Gastroesophageal sphincter (tissue), 4 donors: ENCODE measurements at regions not wholly inside any gene's neighbourhood (a gene's known extent, or its start where the extent isn't known, plus 50 kb on each side); places are given as distances from the start of the nearest gene placed in this dataset.

Source experiments
- ATAC-seq: fragments of 150-250 bp; one replicate; pipeline ENCODE4 v1.9.1; 2016; ENCODE audit warnings: mild to moderate bottlenecking, moderate library complexity
- H3K27ac ChIP-seq, 4 donors: fragments of 200-600 bp; sonication (generic) in 3 of 4; 1 replicate in 3 of 4; 2 replicates in 1 of 4; pipeline ENCODE4 v1.5.1; 2016 to 2019
- H3K27me3 ChIP-seq: fragments of 200-600 bp; sonication (generic); one replicate; pipeline ENCODE4 v1.5.1; 2019
- H3K36me3 ChIP-seq, 2 donors: fragments of 200-600 bp; sonication (generic); one replicate each; pipeline ENCODE4 v1.5.1; 2019; ENCODE audit warnings: control low read depth in 1 of 2
- H3K4me1 ChIP-seq, 3 donors: fragments of 200-600 bp; sonication (generic); 1 replicate in 2 of 3; 2 replicates in 1 of 3; pipeline ENCODE4 v1.5.1; 2016 to 2019; ENCODE audit warnings: control low read depth in 2 of 3
- H3K4me3 ChIP-seq, 2 donors: fragments of 200-600 bp; sonication (generic); one replicate each; pipeline ENCODE4 v1.5.1; 2019; ENCODE audit warnings: mild to moderate bottlenecking in 1 of 2, moderate library complexity in 1 of 2
- H3K9me3 ChIP-seq, 3 donors: fragments of 200-600 bp; sonication (generic); one replicate each; pipeline ENCODE4 v1.5.1; 2017 to 2019; ENCODE audit warnings: control low read depth in 2 of 3
- CTCF ChIP-seq, 4 experiments: fragments of 200-600 bp in 2 of 4; fragments of 450-650 bp in 2 of 4; sonication (generic) in 1 of 4; IDR thresholded peaks; one replicate each; pipeline ENCODE4 v1.5.1; 2017 to 2019; ENCODE audit warnings: antibody characterized with exemption in 4 of 4, mild to moderate bottlenecking in 2 of 4, moderate library complexity in 2 of 4
- EP300 ChIP-seq: sonication (generic); formaldehyde crosslinking; IDR thresholded peaks from one replicate; pipeline ENCODE4 v1.6.1; 2017; ENCODE audit warnings: antibody characterized with exemption, mild to moderate bottlenecking
- POLR2A ChIP-seq, 2 donors: fragments of 450-650 bp; IDR thresholded peaks; one replicate each; pipeline ENCODE4 v1.6.1; 2017; ENCODE audit warnings: antibody characterized with exemption in 2 of 2, mild to moderate bottlenecking in 2 of 2, moderate library complexity in 1 of 2
- POLR2AphosphoS5 ChIP-seq: sonication (generic); formaldehyde crosslinking; IDR thresholded peaks from one replicate; pipeline ENCODE4 v1.6.1; 2017; ENCODE audit warnings: antibody characterized with exemption
- WGBS, 2 donors: methylation state at CpG; one replicate each; pipeline ENCODE4 v1.1.5; 2018; ENCODE audit warnings: low coverage in 1 of 2; 5-methylcytosine and 5-hydroxymethylcytosine counted together

DNA sequence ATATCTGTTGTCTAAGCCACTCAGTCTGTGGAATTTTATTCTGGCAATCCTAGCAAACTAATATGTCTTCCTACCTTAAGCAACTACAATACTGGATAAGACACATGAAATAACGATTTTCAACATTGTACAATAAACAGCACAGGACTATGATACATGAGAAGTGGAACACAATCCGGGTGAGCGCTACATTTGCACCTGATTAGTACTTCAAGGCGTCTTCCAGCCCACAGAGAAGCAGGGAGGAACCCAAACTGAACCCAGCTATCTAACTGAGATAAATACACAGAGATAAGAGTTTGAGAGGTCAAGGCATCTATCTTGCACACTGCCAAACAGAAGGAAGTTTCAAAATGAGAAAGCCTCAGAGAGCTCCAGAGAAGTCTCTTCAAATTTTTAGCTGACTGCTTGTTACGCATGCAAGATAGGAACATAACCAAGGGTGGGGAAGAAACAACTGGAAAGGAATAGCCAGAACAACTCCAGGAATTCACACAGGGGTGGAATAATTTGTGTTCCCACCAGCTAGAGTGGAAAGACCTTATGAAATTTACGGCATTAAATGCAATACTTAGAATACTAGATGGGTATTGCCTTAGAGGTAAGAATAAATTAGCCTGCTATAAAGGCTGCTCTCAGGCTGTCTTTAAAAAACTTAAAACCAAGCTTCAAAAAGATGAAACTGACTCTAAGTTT, 481.8 kb downstream of the MTRR start:
- 32 to 49% methylated on average over 6 of the region's 6 CpGs for WGBS, 2 donors

GRCh38 chr5:8355981-8356380, 487.0 kb downstream of the MTRR start:
- 36% methylated on average over 1 of the region's 1 CpG; no CpG with 5 or more reads in 1 of the 2 donors for WGBS, 2 donors
- Histone ChIP-seq H3K27ac (no peak overlapping the region), H3K4me3 (no peak overlapping the region), H3K36me3 (no peaks in the 10 kb centered on the region), H3K4me1 (no peaks in the 10 kb centered on the region), H3K27me3 (no peaks in the 10 kb centered on the region), H3K9me3 (no peaks in the 10 kb centered on the region)
- ATAC-seq, result no peak
- no peak for TF ChIP-seq CTCF (IDR thresholded peaks at IDR 0.05)
- TF ChIP-seq POLR2A (IDR thresholded peaks at IDR 0.05), result no peak
- TF ChIP-seq EP300, result no peak
- no peak for TF ChIP-seq POLR2AphosphoS5

More for the DNA sequence above, 481.8 kb downstream of the MTRR start:
- ATAC-seq, result no peak
- H3K4me3 ChIP-seq, result no peak overlapping the region
- no peak overlapping the region for H3K27ac ChIP-seq
- no peaks in the 10 kb centered on the region for H3K9me3 ChIP-seq
- no peak for TF ChIP-seq POLR2AphosphoS5
- TF ChIP-seq EP300, result no peak
- no peak for TF ChIP-seq POLR2A (IDR thresholded peaks at IDR 0.05)
- TF ChIP-seq CTCF (IDR thresholded peaks at IDR 0.05), result no peak
- no peaks in the 10 kb centered on the region for H3K36me3 ChIP-seq
- H3K4me1 ChIP-seq, result no peaks in the 10 kb centered on the region
- H3K27me3 ChIP-seq, result no peaks in the 10 kb centered on the region

GRCh38 chr5:8360012-8360411, 491.1 kb downstream of the MTRR start:
- no peak for TF ChIP-seq EP300
- TF ChIP-seq POLR2AphosphoS5, result no peak
- TF ChIP-seq POLR2A (IDR thresholded peaks at IDR 0.05), result no peak
- TF ChIP-seq CTCF (IDR thresholded peaks at IDR 0.05), result no peak
- Histone ChIP-seq H3K27me3 (no peaks in the 10 kb centered on the region), H3K9me3 (no peaks in the 10 kb centered on the region), H3K4me1 (no peaks in the 10 kb centered on the region), H3K27ac (no peak overlapping the region), H3K4me3 (no peak overlapping the region), H3K36me3 (no peaks in the 10 kb centered on the region)
- 38 to 39% methylated on average over 2 of the region's 2 CpGs for WGBS, 2 donors
- ATAC-seq, result no peak

GRCh38 chr5:8362495-8362894, 493.5 kb downstream of the MTRR start:
- no peak for ATAC-seq
- 20 to 38% methylated on average over 1 of the region's 1 CpG for WGBS, 2 donors
- Histone ChIP-seq H3K4me1 (no peaks in the 10 kb centered on the region), H3K27ac (no peak overlapping the region), H3K4me3 (no peak overlapping the region), H3K36me3 (no peaks in the 10 kb centered on the region), H3K27me3 (no peaks in the 10 kb centered on the region), H3K9me3 (no peaks in the 10 kb centered on the region)
- TF ChIP-seq EP300 (no peak), CTCF (IDR thresholded peaks at IDR 0.05) (no peak), POLR2AphosphoS5 (no peak), POLR2A (IDR thresholded peaks at IDR 0.05) (no peak)

GRCh38 chr5:8363138-8363537, 494.2 kb downstream of the MTRR start:
- no peak for ATAC-seq

More at GRCh38 chr5:8363138-8363537, 494.2 kb downstream of the MTRR start:
- no peaks in the 10 kb centered on the region for H3K36me3 ChIP-seq
- TF ChIP-seq CTCF (IDR thresholded peaks at IDR 0.05) (no peak), EP300 (no peak)
- WGBS, 2 donors, result 74 to 85% methylated on average over 2 to 3 of the region's 3 CpGs
- H3K9me3 ChIP-seq, result no peaks in the 10 kb centered on the region
- no peak overlapping the region for H3K27ac ChIP-seq
- no peaks in the 10 kb centered on the region for H3K4me1 ChIP-seq
- H3K27me3 ChIP-seq, result no peaks in the 10 kb centered on the region
- H3K4me3 ChIP-seq, result no peak overlapping the region
